NCI-H82 treated with DMSO at 0.1 percent for 48 hours (cell line): ENCODE measurements at regions not wholly inside any gene's neighbourhood (a gene's known extent, or its start where the extent isn't known, plus 50 kb on each side); places are given as distances from the start of the nearest gene placed in this dataset.
"Not testable (repeated sequence)": the region's sequence is repeated elsewhere in the genome, so short reads cannot be mapped to it uniquely, and the experiment has no call there.

ENCODE experiments used
- DNase-seq: peaks from one replicate; lab custom pipeline; 2025; ENCODE audit not compliant: unreplicated experiment; lab: John Stamatoyannopoulos, UW

DNA sequence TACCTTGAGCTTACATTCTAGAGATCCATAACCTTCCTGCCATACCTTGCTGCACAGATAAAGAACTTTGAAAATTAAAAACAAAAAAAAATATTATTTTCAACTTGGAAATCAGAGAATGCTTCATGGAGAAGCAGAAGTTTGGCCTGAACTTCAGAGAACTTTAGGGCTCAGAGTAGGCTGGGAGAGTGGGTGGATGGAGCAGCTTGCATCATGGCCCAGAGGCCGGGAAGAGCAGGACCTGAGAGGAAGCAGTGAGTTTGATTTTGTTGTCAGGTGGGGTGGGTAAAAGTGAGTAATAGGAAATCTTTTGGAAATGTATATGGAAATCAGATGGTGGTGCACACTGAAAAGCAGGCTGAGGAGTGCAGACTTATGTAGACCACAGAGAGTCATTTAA, 228.5 kb upstream of the KRR1 start:
- DNase-seq, result no peak

DNA sequence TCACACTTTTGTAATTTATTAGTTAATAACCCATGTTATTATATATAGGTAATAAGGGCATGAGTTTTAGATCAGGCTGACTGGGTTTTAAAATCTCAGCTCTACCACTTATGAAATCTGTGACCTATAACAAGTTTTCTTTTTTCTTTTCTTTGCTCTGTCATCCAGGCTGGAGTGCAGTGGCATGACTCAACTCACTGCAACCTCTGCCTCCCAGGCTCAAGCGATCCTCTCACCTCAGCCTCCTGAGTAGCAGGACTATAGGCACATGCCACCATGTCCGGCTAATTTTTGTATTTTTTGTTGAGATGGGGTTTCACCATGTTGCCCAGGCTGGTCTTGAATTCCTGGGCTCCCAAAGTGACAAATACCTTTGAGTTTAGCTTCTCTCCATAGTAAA, 227.7 kb upstream of the KRR1 start:
- DNase-seq, result not testable (repeated sequence)

DNA sequence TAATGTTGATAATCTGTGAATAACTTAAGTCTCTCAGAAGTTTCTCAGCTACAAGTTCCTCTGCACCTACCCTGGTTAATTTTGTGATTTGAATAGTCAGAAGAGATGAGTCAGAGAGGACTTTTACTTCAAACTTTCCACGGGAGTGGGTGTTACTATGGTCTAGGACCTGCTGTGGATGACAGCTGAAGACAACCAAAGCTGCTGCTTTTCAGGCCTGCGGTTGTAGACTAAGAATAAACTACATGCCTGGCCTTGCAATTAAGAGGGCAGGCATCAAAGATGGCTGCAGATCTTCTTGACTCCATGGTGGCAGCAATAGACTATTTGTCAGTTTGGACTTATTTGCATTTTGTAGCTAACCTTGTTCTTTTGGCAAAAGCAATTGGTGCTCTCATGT, 227.1 kb upstream of the KRR1 start:
- DNase-seq, result no peak

DNA sequence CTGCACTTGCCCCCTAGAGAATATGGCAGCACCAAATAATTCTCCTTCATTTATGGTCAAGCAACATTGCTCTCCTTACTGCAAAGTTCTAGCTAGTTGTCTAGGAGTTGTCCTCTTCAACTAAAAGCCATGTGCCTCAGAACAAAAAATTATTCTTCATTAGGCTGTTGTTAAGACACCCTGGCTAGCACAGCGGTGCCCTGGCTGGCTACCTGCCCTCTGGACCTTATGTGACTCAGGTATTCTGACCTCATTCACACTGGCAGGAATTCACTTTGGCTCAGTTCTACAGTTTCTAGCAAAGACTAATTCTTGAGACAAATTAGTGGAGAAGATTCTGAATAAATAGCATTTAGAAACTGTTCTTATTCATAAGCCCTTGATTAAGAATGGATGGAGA, 224.4 kb upstream of the KRR1 start:
- no peak for DNase-seq

DNA sequence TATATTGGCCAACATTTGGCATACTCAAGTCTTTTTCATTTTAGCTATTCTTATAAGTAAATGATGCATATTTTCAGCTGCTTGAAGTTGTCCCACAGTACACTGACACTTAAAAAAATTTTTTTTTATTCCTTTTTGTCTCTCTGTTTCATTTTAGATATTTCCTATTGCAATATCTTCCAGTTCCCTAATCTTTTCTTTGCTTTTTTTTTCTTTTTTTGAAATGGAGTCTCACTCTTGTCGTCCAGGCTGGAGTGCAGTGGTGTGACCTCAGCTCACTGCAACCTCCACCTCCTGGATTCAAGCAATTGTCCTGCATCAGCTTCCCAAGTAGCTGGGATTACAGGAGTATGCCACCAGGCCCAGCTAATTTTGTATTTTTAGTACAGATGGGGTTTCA, 217.4 kb upstream of the KRR1 start:
- no peak for DNase-seq

DNA sequence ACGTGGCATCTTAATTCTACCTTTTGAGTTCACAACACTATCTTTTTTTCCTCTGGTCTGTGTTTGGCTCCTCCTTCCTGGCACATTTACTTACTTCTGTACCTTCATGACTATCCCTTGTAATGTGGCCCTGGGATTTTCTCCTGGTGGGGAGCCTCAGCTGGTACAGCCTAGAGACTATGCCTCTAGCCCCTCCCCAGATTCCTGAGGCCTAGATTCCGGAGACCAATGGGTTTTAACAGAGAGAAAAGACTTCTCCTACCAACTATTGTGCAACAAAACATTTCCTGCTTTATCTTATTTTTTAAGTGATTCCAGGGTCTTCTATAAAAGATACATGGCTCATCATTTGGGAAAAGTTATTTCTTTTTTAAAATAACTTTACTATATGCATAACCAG, 216.2 kb upstream of the KRR1 start:
- no peak for DNase-seq

DNA sequence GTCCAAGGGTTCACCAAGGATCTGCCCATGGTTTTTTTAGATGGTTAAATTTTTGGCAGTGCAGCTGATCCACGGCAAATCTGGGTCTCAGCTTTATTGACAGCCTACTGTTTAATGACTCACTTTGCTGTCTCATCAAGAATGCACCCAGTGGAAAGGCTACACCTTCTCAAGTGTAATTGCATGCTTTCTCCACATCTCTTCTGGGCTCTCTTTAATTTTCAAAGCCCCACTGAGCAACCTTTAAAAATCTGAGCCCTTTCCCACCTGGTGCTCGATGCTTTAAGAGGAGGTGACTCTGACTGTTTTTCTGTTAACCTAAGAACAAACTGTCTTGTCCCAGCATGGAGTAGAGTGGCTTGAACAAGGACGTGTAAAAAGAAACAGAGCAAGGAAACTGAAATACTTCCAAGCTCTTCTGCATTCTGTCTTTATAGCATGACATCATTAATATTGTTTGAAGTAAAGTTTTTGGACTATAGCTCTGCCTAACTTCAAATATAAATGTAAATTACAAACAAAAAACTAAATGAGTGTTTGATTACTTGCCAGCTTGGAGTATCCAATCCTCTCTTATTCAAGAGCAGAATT, 214.2 kb upstream of the KRR1 start:
- DNase-seq, result no peak

DNA sequence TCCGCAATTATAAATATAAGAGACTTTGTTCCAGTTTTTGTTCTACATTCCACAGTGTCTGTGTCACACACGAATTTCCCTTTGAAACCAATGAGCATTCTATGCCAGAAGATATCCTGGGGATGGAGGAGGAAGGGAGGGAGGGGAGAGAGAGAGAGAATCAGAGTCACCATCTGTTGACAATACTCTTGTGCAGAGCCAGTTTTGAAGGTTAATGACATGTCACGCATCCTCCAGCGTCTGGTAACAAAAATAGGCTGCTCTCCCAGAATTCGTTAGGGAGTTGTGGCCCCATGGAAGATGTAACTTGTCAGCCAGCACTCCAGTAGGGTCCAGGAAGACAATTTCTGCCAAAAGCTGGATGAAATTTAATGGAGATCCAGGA, 213.5 kb upstream of the KRR1 start:
- peak; percentile 60 for DNase-seq

DNA sequence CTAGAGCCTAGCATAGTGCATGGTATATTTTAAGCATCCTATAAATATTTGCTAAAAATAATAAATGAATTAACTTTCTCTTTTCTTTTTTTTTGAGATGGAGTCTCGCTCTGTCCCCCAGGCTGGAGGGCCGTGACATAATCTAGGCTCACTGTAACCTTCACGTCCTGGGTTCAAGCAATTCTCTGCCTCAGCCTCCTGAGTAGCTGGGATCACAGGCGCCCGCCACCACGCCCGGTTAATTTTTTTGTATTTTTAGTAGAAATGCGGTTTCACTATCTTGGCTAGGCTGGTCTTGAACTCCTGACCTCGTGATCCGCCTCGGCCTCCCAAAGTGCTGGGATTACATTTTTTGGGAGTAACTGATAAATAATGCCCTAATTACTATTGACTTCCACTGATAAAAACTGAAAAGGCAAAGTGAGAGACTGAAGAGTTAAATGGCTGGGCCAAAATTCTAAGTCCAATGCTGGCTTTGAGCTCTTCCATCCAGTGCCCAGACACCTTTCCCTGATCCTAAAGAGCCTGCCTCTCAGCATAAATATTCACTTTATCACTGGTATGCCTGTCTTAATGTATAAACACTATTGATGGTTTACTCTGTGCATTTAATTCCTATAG, 213.0 kb upstream of the KRR1 start:
- DNase-seq, result no peak

DNA sequence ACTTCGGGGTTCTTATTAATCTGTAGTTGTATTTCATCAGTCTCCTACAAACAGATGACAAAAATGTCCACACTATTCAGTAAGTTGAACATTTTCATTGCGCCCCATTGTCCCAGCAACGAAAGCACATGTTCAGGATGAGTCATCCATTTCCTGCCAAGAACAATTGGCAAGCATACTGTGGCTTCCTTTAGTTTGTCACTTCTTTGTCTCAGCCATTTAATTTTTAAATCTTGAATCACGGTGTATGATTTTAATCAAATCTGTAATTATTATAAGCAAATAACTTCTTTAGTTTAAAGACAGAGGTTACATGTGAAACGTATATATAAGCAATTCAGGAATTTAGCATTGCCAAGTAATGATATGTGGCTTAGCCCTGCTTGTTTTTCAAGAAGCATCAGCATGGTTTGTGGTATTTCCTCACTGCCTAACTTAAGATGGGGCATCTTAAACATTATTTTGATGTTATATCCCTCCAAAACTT, 211.3 kb upstream of the KRR1 start:
- no peak for DNase-seq

DNA sequence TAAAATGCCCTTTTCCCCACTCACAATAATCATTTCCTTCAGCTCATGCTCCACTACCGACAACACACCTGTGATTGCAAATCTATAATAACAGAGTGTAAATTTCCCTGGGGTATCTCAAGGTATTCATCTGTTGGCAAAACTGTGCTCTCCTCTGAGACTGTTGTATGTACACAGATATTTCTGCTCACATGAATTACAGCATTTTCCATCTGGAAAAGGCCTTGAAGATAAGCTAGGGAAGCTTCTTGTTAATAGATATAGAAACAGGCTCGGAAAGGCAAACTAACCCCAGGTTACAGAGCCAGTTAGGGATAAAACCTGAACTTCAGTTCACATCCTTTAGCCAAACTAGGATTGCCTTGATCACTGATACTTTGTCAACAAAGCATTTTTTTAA, 210.4 kb upstream of the KRR1 start:
- DNase-seq, result no peak

DNA sequence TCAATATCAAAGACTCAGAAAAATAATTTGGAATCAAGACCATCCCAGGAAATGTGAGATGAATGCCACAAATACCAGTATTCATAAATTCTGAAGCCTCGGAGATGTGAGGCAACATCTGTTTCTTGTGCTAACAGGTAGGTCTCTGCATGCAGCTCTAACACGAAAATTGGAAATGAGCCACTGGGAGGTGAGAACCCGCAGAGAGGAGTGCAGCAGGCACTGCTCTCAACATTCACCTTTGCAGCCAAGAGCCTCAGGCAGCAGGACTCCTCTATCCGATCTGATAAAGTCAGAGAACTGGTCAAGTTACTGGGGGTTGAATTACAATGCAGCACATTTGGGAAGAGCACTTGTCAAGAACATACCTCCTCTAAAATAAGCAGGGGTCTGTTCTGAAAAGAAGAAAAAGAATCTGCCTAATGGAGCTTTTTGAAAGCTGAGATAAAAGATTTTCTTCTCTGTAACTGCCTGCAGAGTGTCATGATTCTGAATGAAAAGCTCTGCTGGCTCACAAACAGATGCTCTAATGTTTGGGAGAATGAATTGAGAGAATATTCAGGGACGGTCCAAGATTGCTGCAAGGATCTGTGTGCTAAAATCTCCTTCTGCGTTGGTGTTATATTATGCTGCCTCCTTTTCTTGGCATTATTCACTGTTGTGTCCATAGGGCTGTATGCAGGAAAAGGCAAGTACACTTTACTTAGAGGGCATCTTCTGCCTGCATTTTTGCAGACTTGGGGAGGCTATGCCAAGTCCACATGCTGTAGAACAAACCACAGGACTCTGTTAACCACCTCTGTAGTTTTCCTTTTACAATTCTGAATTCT, 209.6 kb upstream of the KRR1 start:
- no peak for DNase-seq

DNA sequence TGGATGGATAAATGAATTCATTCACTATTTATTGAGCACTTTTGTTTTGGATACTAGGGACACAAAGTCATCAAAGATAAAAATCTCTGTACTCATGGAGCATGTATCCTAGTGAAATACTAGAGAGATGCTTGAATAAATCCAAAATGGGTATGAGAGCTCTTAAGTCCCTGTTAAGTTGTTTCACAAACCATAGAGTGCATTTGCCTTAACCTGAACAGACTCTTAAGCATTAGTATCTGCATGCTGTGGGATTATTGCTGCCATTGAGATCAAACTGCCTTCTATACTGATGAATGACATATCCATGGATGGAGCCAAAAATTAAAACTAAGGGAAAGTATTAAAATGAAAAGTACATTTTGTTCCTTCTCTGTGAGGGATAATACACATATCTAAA, 206.5 kb upstream of the KRR1 start:
- DNase-seq, result no peak

DNA sequence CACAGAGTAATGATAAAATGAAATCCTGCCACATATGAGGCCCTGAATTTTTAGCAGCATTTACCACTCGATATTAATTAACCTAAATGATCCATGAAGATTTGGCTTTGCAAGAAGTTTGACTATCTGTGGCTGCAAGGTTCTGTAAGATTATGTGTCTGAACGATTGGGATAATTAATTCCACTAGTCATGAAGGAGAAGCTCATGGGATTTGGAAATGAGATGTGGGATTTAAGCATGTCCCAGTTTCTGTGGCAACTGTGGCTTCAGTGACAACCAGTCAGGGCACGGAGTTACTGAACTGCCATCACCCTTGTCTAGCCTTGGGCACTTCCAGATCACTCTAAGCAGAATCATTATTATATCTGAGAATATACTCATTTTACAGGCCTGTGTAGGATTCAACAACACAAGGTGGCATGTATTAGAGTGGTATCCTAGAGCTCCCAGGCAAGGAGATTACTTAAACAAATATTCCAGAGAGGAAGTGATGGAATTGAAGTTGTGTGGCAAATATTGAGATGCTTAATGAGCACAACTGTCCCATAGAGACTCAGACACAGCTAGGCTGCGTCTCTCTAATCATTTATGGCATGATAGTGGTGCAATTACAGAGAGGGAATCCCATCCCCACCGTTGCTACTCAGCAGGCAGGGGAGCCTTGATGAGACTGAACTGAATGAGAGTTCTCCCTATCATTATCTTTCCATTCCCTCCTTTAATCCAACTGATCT, 205.0 kb upstream of the KRR1 start:
- no peak for DNase-seq

DNA sequence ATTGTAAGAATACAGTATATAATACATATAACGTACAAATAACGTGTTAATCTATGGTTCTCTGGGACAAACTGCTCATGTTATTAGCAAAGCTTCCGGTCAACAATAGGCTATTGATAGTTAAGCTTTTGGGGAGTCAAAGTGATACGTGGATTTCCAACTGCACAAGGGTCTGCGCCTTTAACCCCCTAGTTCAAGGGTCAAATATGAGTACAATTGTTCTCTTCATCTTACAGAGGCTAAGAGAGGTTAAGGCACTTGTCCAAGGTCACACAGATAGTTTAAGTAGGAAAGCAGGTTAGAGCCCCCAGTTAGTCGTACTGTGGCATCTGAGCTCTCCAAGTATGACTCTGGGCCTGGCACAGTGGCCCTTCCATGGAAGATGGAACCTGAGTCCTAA, 204.3 kb upstream of the KRR1 start:
- no peak for DNase-seq

DNA sequence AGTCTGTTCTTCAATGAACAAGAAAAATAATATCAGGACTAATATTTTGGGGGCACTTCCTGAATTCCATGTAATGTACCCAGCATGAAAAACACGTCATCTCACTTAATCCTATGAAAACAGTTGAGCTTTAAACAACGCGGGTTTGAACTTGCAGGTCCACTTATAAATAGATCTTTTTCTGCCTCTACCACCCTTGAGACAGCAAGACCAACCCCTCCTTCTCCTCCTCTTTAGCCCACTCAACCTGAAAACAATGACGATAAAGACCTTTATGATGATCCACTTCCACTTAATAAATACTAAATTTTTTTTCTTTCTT, 203.9 kb upstream of the KRR1 start:
- DNase-seq, result no peak

DNA sequence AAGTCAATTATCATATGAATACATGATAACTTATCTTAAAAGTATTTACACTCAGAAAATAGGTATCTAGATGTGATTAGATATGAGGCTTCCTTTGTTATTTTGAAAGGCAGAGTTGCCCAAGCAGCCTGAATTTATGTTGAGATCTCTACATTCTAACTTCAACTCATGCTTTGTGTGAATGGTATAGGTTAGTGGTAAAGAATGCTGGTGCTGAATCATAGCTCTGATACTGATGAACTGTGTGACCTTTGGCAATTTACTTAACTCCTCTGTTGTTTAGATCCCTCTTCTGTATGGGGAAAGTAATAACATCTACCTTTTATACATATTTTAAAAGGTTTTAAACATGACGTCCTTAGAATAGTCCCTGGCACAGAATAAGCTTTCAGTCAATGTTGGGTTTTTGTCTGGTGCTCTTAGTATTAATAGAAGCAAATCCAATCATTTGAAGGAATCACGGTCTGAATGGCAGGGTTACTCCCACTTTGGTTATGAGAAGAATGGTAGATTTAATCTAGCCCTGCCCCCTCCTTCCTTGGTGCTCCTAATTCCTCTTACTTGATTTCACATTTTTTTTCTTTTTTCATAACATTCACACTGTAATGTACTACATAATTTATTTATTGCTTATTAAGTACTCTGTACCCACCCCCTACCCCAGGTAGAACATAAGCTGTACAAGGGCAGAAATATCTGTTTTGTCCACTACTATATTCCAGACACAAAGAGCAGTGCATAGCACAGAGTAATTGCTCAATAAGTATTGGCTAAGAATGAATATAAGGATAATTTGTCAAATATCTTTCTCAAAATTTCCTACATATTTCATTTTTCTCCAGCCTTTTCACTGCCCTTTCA, 203.3 kb upstream of the KRR1 start:
- no peak for DNase-seq

DNA sequence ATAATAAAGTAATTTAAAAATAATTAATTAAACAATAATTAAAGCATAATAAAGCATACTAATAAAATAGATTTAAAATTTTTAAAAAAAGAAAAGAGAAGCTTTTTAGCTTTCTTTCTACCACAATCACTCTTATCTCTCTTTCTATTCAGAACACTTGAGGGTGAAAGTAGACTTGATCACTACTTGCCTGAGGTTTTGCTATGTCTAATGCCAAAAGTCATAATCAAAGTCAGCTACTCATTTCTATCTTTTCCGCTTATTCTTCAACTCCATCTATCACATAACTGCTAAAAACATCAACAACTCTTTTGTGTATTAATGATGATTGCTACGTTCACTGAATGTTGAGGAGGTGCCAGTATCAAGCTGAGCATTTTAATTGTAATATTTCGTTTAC, 202.0 kb upstream of the KRR1 start:
- DNase-seq, result no peak

DNA sequence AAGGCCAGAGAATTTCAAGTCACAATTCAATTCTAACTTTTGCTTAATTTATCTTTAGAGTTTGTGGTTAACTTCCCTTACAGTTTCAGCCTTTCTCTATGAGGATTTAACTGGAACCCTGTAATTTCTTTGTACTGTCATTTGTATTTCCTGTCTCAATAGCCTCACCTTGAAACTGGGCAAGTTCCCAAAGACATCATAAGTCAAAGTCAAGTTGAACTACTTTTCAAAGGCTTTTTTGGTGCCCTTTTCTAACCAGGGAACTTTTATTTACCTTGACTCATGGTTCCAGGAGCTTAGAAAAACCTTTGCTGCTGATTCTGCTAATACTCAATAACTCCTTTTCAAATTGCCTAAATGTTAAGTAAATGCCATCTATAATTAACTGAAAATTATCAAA, 200.8 kb upstream of the KRR1 start:
- no peak for DNase-seq

DNA sequence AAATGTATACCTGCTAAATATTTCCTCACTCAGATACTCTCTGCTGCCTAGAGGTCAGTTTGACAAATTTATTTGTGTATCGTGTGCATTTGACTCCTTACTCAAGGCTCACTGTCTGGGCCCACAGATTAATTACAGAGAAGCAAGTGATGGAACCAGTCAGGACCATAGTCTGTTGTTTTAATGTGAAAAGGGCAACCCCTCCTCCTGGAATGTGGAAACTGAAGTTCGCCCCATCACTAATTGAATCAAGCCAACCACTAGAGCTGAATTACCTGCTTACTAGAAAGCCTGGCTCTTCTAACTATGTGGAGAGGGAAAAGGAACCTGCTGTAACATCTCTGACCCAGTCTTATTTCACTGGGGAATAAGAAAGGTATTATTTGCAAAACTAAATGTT, 199.9 kb upstream of the KRR1 start:
- no peak for DNase-seq
